Aorta (tissue), 5 donors: ENCODE measurements at regions not wholly inside any gene's neighbourhood (a gene's known extent, or its start where the extent isn't known, plus 50 kb on each side); places are given as distances from the start of the nearest gene placed in this dataset.

ENCODE experiments used
- ATAC-seq: fragments of 200-7000 bp; cut with Tn5 transposase; one replicate; pipeline ENCODE4 v1.9.1; 2022; ENCODE audit warnings: moderate library complexity; ENCODE audit not compliant: low FRiP score
- DNase-seq, 2 donors: peaks; one replicate each; pipeline ENCODE4 v3.0.0-alpha.2; 2020
- H3K27ac ChIP-seq, 2 donors: one replicate each; pipeline ENCODE4 v1.5.1; 2013; ENCODE audit warnings: low read length in 2 of 2, mild to moderate bottlenecking in 2 of 2, moderate library complexity in 2 of 2, control low read depth in 1 of 2, inconsistent platforms in 1 of 2, low read depth in 1 of 2
- H3K27me3 ChIP-seq, 2 donors: one replicate each; pipeline ENCODE4 v1.6.1; 2013; ENCODE audit warnings: control low read depth in 1 of 2, low read length in 1 of 2, mild to moderate bottlenecking in 1 of 2, moderate library complexity in 1 of 2; ENCODE audit not compliant: insufficient read depth in 2 of 2, control insufficient read depth in 1 of 2
- H3K36me3 ChIP-seq, 2 donors: one replicate each; pipeline ENCODE4 v1.6.1; 2013; ENCODE audit warnings: control low read depth in 1 of 2, low read length in 1 of 2, mild to moderate bottlenecking in 1 of 2; ENCODE audit not compliant: insufficient read depth in 2 of 2, control insufficient read depth in 1 of 2
- H3K4me1 ChIP-seq, 2 donors: one replicate each; pipeline ENCODE4 v1.6.1; 2013; ENCODE audit warnings: low read length in 2 of 2, control low read depth in 1 of 2, mild to moderate bottlenecking in 1 of 2, moderate library complexity in 1 of 2; ENCODE audit not compliant: insufficient read depth in 2 of 2, control insufficient read depth in 1 of 2
- H3K4me3 ChIP-seq, 2 donors: one replicate each; pipeline ENCODE4 v1.5.1; 2013; ENCODE audit warnings: low read length in 2 of 2, control low read depth in 1 of 2, mild to moderate bottlenecking in 1 of 2
- H3K9me3 ChIP-seq: one replicate; pipeline ENCODE4 v1.6.1; 2013; ENCODE audit warnings: mild to moderate bottlenecking, low read length; ENCODE audit not compliant: control insufficient read depth
- WGBS, 2 donors: extraction: QIAGEN DNeasy Blood & Tissue Kit; methylation state at CpG; one replicate each; pipeline ENCODE4 v1.1.7; 2013; 5-methylcytosine and 5-hydroxymethylcytosine counted together
- intact Hi-C, 2 donors: fragments of 100-400 bp; cut with DNase I; formaldehyde crosslinking; loops; one replicate each; pipeline versions ENCODE4 v1.14.2 to v1.15.0; 2022
- donor health status: healthy with polysubstance abuse.
- donor health status: Bipolar disorder and iron deficiency.
- donor health status: DM: no; HTN: no; CAD: no.
- donor health status: DM: no; HTN: no; CAD: no.
- donor health status: DM: yes; HTN: yes; CAD: no.

DNA sequence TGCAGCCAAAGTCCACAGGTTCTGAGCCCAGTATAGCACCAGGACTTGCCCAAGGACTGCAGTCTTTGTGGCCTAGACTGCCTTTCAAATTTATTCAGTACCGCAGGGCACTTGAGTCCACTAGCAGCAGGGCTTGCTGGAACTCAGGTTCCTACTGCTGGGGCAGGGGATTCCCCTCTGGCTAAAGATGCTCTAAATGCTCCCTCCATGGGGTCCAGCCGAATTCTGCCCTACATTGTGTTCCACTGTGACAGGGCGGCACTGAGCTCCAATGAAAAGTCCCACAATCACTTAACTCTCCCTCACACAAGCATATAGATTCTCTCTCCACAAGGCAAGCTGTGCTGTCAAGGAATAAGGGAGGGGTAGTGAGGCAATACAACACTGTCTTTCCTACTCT, 518.1 kb upstream of the VRK2 start:
- Histone ChIP-seq H3K27ac (no peak overlapping the region), H3K4me3 (no peak overlapping the region), H3K9me3 (peaks cover 2% of the 10 kb centered on the region), H3K4me1 (no peaks in the 10 kb centered on the region), H3K27me3 (no peaks in the 10 kb centered on the region), H3K36me3 (no peaks in the 10 kb centered on the region)
- no peak for DNase-seq
- WGBS, 2 donors = 79 to 90% methylated on average over 3 of the region's 3 CpGs
- no peak for ATAC-seq
- intact Hi-C loops = no loop called here

DNA sequence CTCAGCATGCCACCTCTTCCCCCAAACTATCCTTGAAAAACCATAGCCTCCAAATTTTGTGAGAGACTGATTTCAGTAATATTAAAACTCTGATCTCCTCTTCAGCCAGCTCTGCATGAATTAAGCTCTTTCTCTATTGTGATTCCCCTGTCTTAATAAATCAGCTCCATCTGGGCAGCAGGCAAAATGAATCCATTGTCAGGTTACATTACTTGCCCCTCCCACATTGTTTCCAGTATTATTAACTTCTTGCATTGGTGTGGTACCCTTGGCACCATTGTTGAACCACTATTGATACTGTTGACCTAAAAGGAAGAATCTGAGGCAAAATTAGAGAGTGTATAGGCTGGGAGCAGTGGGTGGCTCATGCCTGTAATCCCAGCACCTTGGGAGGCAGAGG, 512.2 kb upstream of the VRK2 start:
- H3K9me3 ChIP-seq = peaks cover 2% of the 10 kb centered on the region
- no peaks in the 10 kb centered on the region for H3K36me3 ChIP-seq
- H3K27ac ChIP-seq = no peak overlapping the region
- H3K27me3 ChIP-seq = no peaks in the 10 kb centered on the region
- DNase-seq = no peak
- no peak for ATAC-seq
- intact Hi-C loops = no loop called here
- H3K4me1 ChIP-seq = no peaks in the 10 kb centered on the region
- H3K4me3 ChIP-seq = no peak overlapping the region

GRCh38 chr2:57536535-57537231, 509.9 kb upstream of the VRK2 start:
- H3K27me3 ChIP-seq = no peaks in the 10 kb centered on the region
- no peaks in the 10 kb centered on the region for H3K4me1 ChIP-seq
- no peak overlapping the region for H3K27ac ChIP-seq
- peaks cover 2% of the 10 kb centered on the region for H3K9me3 ChIP-seq
- no peaks in the 10 kb centered on the region for H3K36me3 ChIP-seq
- intact Hi-C loops = no loop called here
- 0% methylated on average over 1 of the region's 1 CpG for WGBS, 2 donors
- no peak overlapping the region for H3K4me3 ChIP-seq
- DNase-seq (no peak), ATAC-seq (no peak)

- no peak for ATAC-seq
- H3K27ac ChIP-seq = no peak overlapping the region
- H3K4me3 ChIP-seq = no peak overlapping the region
- no peaks in the 10 kb centered on the region for H3K27me3 ChIP-seq
- no peaks in the 10 kb centered on the region for H3K4me1 ChIP-seq
- 70 to 73% methylated on average over 3 of the region's 3 CpGs for WGBS, 2 donors
- intact Hi-C loops = no loop called here
- DNase-seq = no peak
- no peaks in the 10 kb centered on the region for H3K36me3 ChIP-seq
- no peaks in the 10 kb centered on the region for H3K9me3 ChIP-seq
Observed at GRCh38 chr2:57539761-57540160, 506.8 kb upstream of the VRK2 start.

DNA sequence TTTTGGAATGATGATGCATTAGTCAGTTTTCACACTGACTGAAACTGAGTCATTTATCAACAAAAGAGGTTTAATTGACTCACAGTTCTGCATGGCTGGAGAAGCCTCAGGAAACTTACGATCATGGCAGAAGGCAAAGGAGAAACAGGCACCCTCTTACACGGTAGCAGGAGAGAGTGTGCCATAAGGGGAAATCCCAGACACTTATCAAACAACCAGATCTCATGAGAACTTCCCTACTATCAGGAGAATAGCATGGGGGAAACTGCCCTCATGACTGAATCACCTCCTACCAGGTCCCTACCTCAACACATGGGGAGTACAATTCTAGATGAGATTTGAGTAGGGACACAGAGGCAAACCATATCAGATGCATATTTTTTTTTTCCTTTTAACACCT, 504.5 kb upstream of the VRK2 start:
- Histone ChIP-seq H3K27ac (no peak overlapping the region), H3K36me3 (no peaks in the 10 kb centered on the region), H3K9me3 (no peaks in the 10 kb centered on the region), H3K4me3 (no peak overlapping the region), H3K27me3 (no peaks in the 10 kb centered on the region), H3K4me1 (no peaks in the 10 kb centered on the region)
- intact Hi-C loops = no loop called here
- ATAC-seq = no peak
- 77 to 81% methylated on average over 2 of the region's 2 CpGs for WGBS, 2 donors
- DNase-seq = no peak

- intact Hi-C loops = no loop called here
- Histone ChIP-seq H3K27ac (no peak overlapping the region), H3K4me3 (no peak overlapping the region), H3K36me3 (no peaks in the 10 kb centered on the region), H3K27me3 (no peaks in the 10 kb centered on the region), H3K9me3 (no peaks in the 10 kb centered on the region), H3K4me1 (no peaks in the 10 kb centered on the region)
- ATAC-seq (no peak), DNase-seq (no peak)
- WGBS, 2 donors = 18 to 30% methylated on average over 5 of the region's 5 CpGs
Observed at GRCh38 chr2:57543211-57543610, 503.4 kb upstream of the VRK2 start.

GRCh38 chr2:57544624-57545023, 502.0 kb upstream of the VRK2 start:
- ATAC-seq (no peak), DNase-seq (no peak)
- H3K4me1 ChIP-seq = no peaks in the 10 kb centered on the region
- no peak overlapping the region for H3K27ac ChIP-seq
- intact Hi-C loops = no loop called here
- no peaks in the 10 kb centered on the region for H3K27me3 ChIP-seq
- H3K4me3 ChIP-seq = no peak overlapping the region
- no peaks in the 10 kb centered on the region for H3K9me3 ChIP-seq
- H3K36me3 ChIP-seq = no peaks in the 10 kb centered on the region

GRCh38 chr2:57546478-57546877, 500.1 kb upstream of the VRK2 start:
- H3K27ac ChIP-seq = no peak overlapping the region

DNA sequence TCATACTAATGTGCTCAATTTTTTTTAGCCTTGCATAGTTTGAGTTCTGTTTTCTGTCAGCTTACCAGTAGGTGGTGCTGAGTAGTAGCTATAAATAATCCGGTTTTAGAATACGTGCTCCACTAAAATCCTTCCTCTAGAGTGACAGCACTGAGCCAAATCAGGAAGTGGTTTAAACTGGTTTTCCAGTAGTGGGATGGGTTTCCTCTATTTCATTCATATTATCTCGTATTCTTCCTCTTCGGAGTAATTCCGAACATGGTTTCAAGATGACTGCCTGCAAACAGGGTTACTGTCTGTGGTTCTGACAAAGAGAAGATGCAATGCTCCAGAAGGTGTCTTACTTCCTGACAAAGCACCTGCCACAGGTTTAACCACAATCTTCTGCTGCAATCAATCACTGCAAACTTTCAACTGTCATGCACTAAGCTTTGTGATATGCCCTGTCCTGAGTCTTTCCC, 496.9 kb upstream of the VRK2 start:
- H3K36me3 ChIP-seq = no peaks in the 10 kb centered on the region
- no peak for DNase-seq
- no peaks in the 10 kb centered on the region for H3K4me1 ChIP-seq
- intact Hi-C loops = no loop called here
- H3K27me3 ChIP-seq = no peaks in the 10 kb centered on the region
- peaks cover 1% of the 10 kb centered on the region for H3K9me3 ChIP-seq
- H3K4me3 ChIP-seq = no peak overlapping the region
- no peak overlapping the region for H3K27ac ChIP-seq
- WGBS, 2 donors = 46 to 52% methylated on average over 5 of the region's 5 CpGs
- ATAC-seq = no peak

More at GRCh38 chr2:57546478-57546877, 500.1 kb upstream of the VRK2 start:
- DNase-seq = no peak
- no peaks in the 10 kb centered on the region for H3K27me3 ChIP-seq
- H3K9me3 ChIP-seq = no peaks in the 10 kb centered on the region
- H3K4me3 ChIP-seq = no peak overlapping the region
- intact Hi-C loops = no loop called here
- ATAC-seq = no peak
- H3K36me3 ChIP-seq = no peaks in the 10 kb centered on the region
- no peaks in the 10 kb centered on the region for H3K4me1 ChIP-seq
